K562 (cell line): ENCODE measurements at regions not wholly inside any gene's neighbourhood (a gene's known extent, or its start where the extent isn't known, plus 50 kb on each side); places are given as distances from the start of the nearest gene placed in this dataset.

Experiments used
- CBX5 ChIP-seq: IDR thresholded peaks from 2 replicates; pipeline ENCODE4 v1.6.1; 2014; ENCODE audit warnings: low read depth, borderline replicate concordance
- EP300 ChIP-seq: IDR thresholded peaks from 2 replicates; pipeline ENCODE4 v1.6.1; 2012; ENCODE audit warnings: low read length, improper control_type of control experiment
- HMBOX1 ChIP-seq: sonication (generic); IDR thresholded peaks from 2 replicates; pipeline ENCODE4 v1.6.1; 2016
- KAT7 ChIP-seq: sonication (generic); formaldehyde crosslinking; IDR thresholded peaks from 2 replicates; pipeline ENCODE4 v1.8.0; 2022; ENCODE audit warnings: missing genetic modification reagents, mild to moderate bottlenecking, borderline replicate concordance
- KLF6 ChIP-seq: fragments of 250-450 bp; sonication (Bioruptor Pico); IDR thresholded peaks from 2 replicates; pipeline ENCODE4 v1.4.0; 2020; ENCODE audit warnings: mild to moderate bottlenecking, moderate library complexity, borderline replicate concordance
- L3MBTL2 ChIP-seq: fragments of 450-650 bp; IDR thresholded peaks from 2 replicates; pipeline ENCODE4 v1.6.1; 2016; ENCODE audit warnings: mild to moderate bottlenecking, moderate library complexity
- NCOR1 ChIP-seq: fragments of 450-650 bp; IDR thresholded peaks from 2 replicates; pipeline ENCODE4 v1.6.1; 2016; ENCODE audit warnings: mild to moderate bottlenecking, moderate library complexity
- NFIX ChIP-seq: fragments of 250-450 bp; sonication (Bioruptor Pico); IDR thresholded peaks from 2 replicates; pipeline ENCODE4 v1.4.0; 2020; ENCODE audit warnings: low read depth, mild to moderate bottlenecking, moderate library complexity
- RNF2 ChIP-seq: sonication (generic); IDR thresholded peaks from 2 replicates; pipeline ENCODE4 v1.6.1; 2016
- SMAD4 ChIP-seq: fragments of 250-450 bp; sonication (Bioruptor Pico); conservative IDR thresholded peaks from 2 replicates; pipeline ENCODE4 v1.8.0; 2021; ENCODE audit warnings: inconsistent platforms, mild to moderate bottlenecking, moderate library complexity
- TBL1XR1 ChIP-seq, 2 experiments: IDR thresholded peaks; 2 replicates each; pipeline ENCODE4 v1.6.1; 2012; ENCODE audit warnings: improper control_type of control experiment in 2 of 2, low read length in 2 of 2, mild to moderate bottlenecking in 1 of 2
- TRIM28 ChIP-seq: fragments of 450-650 bp; IDR thresholded peaks from 2 replicates; pipeline ENCODE4 v1.6.1; 2017
- ZBTB2 ChIP-seq: fragments of 450-650 bp; IDR thresholded peaks from 2 replicates; pipeline ENCODE4 v1.6.1; 2016; ENCODE audit warnings: antibody characterized with exemption
- ZFPM2 ChIP-seq: fragments of 250-450 bp; sonication (Bioruptor Pico); IDR thresholded peaks from 2 replicates; pipeline ENCODE4 v1.5.1; 2022; ENCODE audit warnings: mild to moderate bottlenecking
- ZNF217 ChIP-seq: sonication (generic); formaldehyde crosslinking; IDR thresholded peaks from 2 replicates; pipeline ENCODE4 v1.8.0; 2022; ENCODE audit warnings: mild to moderate bottlenecking, missing genetic modification reagents
- TF ChIP-seq, protein P1 (sequence below): fragments of 200-800 bp; sonication (Bioruptor generic); IDR thresholded peaks from 2 replicates; pipeline ENCODE4 v1.6.1; 2017; ENCODE audit warnings: missing genetic modification characterization, missing compliant biosample characterization
- TF ChIP-seq, protein P2 (sequence below): fragments of 450-650 bp; IDR thresholded peaks from 2 replicates; pipeline ENCODE4 v1.6.1; 2017; ENCODE audit warnings: antibody characterized with exemption, mild to moderate bottlenecking
- TF ChIP-seq, protein P3 (sequence below): fragments of 200-800 bp; sonication (Bioruptor generic); IDR thresholded peaks from 2 replicates; pipeline ENCODE4 v1.6.1; 2017; ENCODE audit warnings: missing genetic modification characterization, missing compliant biosample characterization

DNA sequence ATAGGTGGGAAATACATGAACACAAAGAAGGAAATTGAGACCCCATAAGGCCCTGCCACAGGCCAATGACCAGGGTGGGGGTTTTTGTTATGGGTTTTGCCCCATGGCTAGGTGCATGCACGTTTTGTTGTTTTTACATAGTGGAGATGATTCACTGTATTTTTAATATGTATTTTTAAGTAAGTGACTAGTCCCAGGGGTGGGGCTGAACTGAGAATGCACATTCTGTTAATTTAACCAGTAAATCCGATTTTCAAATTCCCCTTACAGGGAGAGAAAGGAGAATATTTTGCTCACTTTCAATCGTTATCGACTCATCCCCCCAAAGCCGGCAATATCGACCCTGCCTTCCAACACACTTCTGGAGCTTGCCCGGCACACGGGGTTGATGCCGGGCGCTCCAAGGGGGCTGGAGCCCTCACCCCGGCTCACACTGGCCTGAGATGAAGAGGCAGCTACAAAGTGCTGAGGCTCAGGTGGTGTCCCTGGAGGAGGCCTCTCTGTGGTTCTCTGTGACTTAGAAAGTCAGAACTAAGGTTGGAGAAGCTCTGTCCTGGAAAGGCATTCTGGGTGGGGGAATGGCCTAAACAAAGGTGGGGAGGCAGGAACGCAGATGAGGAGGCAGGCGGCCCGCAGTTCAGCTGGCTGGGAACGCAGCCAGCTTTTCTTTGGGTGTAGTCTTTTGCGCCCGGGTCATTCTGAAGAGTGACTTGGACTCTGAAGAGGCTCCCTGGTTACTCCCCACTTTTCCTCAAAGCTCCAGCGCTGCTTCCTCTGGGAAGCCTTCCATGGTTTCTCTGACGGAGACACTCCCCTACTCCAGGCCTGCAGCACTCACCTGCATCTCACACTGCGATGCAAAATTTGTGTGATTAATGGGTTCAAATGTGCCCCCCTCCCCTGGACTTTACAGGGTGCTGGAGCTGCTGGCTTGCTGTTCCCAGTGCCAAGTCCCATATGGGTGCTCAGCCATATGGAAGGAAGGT, 50.7 kb upstream of the DLK1 start (continued):
- 0 out of 2 replicates have a peak, but pooled peaks have one; percentile 33 for TF ChIP-seq CBX5
- TF ChIP-seq EP300: peak; percentile 69
- TF ChIP-seq RNF2: peak; percentile 66
- TF ChIP-seq KLF6 (CRISPR knock-in tag): 0 out of 2 replicates have a peak, but pooled peaks have one; percentile 7
- 0 out of 2 replicates have a peak, but pooled peaks have one; percentile 17 for TF ChIP-seq HMBOX1
- TF ChIP-seq, protein P1, sequence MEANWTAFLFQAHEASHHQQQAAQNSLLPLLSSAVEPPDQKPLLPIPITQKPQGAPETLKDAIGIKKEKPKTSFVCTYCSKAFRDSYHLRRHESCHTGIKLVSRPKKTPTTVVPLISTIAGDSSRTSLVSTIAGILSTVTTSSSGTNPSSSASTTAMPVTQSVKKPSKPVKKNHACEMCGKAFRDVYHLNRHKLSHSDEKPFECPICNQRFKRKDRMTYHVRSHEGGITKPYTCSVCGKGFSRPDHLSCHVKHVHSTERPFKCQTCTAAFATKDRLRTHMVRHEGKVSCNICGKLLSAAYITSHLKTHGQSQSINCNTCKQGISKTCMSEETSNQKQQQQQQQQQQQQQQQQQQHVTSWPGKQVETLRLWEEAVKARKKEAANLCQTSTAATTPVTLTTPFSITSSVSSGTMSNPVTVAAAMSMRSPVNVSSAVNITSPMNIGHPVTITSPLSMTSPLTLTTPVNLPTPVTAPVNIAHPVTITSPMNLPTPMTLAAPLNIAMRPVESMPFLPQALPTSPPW (CRISPR knock-in tag): peak; percentile 60; the same call in 1 of the 2 replicates
- TF ChIP-seq NCOR1: peak; percentile 68
- no peak for TF ChIP-seq ZFPM2 (CRISPR knock-in tag)
- TF ChIP-seq TRIM28: peak; percentile 17; the same call in 1 of the 2 replicates
- no peak for TF ChIP-seq KAT7
- peak; percentile 44; the same call in 1 of the 2 replicates for TF ChIP-seq L3MBTL2
- TF ChIP-seq, protein P2, sequence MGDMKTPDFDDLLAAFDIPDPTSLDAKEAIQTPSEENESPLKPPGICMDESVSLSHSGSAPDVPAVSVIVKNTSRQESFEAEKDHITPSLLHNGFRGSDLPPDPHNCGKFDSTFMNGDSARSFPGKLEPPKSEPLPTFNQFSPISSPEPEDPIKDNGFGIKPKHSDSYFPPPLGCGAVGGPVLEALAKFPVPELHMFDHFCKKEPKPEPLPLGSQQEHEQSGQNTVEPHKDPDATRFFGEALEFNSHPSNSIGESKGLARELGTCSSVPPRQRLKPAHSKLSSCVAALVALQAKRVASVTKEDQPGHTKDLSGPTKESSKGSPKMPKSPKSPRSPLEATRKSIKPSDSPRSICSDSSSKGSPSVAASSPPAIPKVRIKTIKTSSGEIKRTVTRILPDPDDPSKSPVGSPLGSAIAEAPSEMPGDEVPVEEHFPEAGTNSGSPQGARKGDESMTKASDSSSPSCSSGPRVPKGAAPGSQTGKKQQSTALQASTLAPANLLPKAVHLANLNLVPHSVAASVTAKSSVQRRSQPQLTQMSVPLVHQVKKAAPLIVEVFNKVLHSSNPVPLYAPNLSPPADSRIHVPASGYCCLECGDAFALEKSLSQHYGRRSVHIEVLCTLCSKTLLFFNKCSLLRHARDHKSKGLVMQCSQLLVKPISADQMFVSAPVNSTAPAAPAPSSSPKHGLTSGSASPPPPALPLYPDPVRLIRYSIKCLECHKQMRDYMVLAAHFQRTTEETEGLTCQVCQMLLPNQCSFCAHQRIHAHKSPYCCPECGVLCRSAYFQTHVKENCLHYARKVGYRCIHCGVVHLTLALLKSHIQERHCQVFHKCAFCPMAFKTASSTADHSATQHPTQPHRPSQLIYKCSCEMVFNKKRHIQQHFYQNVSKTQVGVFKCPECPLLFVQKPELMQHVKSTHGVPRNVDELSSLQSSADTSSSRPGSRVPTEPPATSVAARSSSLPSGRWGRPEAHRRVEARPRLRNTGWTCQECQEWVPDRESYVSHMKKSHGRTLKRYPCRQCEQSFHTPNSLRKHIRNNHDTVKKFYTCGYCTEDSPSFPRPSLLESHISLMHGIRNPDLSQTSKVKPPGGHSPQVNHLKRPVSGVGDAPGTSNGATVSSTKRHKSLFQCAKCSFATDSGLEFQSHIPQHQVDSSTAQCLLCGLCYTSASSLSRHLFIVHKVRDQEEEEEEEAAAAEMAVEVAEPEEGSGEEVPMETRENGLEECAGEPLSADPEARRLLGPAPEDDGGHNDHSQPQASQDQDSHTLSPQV: peak; percentile 79
- TF ChIP-seq TBL1XR1 (IDR thresholded peaks at IDR 0.05; ENCODE audit: low read length in 2 of 2): peak in 1 of 2 experiments; percentile 57; a peak in 2 of 4 replicates
- TF ChIP-seq SMAD4 (CRISPR knock-in tag): peak; percentile 61; the same call in 1 of the 2 replicates
- TF ChIP-seq, protein P3, sequence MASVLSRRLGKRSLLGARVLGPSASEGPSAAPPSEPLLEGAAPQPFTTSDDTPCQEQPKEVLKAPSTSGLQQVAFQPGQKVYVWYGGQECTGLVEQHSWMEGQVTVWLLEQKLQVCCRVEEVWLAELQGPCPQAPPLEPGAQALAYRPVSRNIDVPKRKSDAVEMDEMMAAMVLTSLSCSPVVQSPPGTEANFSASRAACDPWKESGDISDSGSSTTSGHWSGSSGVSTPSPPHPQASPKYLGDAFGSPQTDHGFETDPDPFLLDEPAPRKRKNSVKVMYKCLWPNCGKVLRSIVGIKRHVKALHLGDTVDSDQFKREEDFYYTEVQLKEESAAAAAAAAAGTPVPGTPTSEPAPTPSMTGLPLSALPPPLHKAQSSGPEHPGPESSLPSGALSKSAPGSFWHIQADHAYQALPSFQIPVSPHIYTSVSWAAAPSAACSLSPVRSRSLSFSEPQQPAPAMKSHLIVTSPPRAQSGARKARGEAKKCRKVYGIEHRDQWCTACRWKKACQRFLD (CRISPR knock-in tag): peak; percentile 55; the same call in 1 of the 2 replicates
- TF ChIP-seq NFIX (CRISPR knock-in tag): peak; percentile 31; the same call in 1 of the 2 replicates
- TF ChIP-seq ZBTB2: peak; percentile 33; the same call in 1 of the 2 replicates
- no peak for TF ChIP-seq ZNF217 (CRISPR knock-in tag)
